ENCODE measurements at regions not wholly inside any gene's neighbourhood (a gene's known extent, or its start where the extent isn't known, plus 50 kb on each side); places are given as distances from the start of the nearest gene placed in this dataset.
A peak's percentile ranks its signal among the peaks of the same experiment; 100 is the strongest.

DNA sequence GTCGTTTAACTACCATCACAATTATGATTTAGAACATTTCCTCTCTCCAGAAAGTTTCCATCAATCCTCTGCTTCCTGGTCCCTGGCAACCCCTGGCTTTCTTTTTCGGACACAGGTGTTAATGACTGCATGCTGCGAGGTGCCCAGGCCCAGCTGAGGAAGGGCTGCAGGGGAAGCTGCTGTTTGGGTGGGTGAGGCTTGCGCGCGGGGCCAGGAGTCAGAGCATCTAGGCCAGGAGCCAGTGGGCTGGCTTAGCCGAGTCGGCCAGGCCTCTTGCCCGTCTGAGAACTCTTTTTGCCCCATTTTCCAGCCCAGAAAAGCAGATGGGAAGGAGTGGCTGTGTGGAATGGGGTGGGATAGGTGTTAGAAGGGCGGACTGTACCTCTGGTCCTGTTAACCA lies 51.5 kb downstream of the NAV1 start:
- no peak overlapping the region for H3K4me3 ChIP-seq
- ATAC-seq: no peak
- no peaks in the 10 kb centered on the region for H3K36me3 Mint-ChIP-seq (ENCODE audit: low read depth)
- no peak overlapping the region for H3K27ac ChIP-seq (ENCODE audit: low read depth)
- H3K9me2 ChIP-seq (ENCODE audit: insufficient read depth): no peaks in the 10 kb centered on the region
- H3K27me3 ChIP-seq (ENCODE audit: insufficient read depth): no peaks in the 10 kb centered on the region
- no peaks in the 10 kb centered on the region for H3K9me3 Mint-ChIP-seq
- no peak for DNase-seq (ENCODE audit: low spot score)
- peaks cover 41% of the 10 kb centered on the region for H3K4me1 ChIP-seq (ENCODE audit: insufficient read depth)
- peaks cover 47% of the 10 kb centered on the region for H3K4me1 Mint-ChIP-seq
- H3K4me2 ChIP-seq: no peak overlapping the region
- no peaks in the 10 kb centered on the region for H3K79me2 ChIP-seq (replicated peaks; ENCODE audit: insufficient read depth)
- H3K4me3 Mint-ChIP-seq: no peak overlapping the region
- H3K27ac Mint-ChIP-seq: no peak overlapping the region
- no peak for TF ChIP-seq NANOG (IDR thresholded peaks at IDR 0.05; ENCODE audit: borderline replicate concordance)
- no peak for TF ChIP-seq STAT1 (IDR thresholded peaks at IDR 0.05; ENCODE audit: unreplicated experiment)
- TF ChIP-seq CREB1 (CRISPR knock-in tag; IDR thresholded peaks at IDR 0.05; ENCODE audit: low read depth): no peak
- no peak for TF ChIP-seq ETS1 (IDR thresholded peaks at IDR 0.05)
- TF ChIP-seq, protein P1, sequence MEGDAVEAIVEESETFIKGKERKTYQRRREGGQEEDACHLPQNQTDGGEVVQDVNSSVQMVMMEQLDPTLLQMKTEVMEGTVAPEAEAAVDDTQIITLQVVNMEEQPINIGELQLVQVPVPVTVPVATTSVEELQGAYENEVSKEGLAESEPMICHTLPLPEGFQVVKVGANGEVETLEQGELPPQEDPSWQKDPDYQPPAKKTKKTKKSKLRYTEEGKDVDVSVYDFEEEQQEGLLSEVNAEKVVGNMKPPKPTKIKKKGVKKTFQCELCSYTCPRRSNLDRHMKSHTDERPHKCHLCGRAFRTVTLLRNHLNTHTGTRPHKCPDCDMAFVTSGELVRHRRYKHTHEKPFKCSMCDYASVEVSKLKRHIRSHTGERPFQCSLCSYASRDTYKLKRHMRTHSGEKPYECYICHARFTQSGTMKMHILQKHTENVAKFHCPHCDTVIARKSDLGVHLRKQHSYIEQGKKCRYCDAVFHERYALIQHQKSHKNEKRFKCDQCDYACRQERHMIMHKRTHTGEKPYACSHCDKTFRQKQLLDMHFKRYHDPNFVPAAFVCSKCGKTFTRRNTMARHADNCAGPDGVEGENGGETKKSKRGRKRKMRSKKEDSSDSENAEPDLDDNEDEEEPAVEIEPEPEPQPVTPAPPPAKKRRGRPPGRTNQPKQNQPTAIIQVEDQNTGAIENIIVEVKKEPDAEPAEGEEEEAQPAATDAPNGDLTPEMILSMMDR (conservative IDR thresholded peaks at IDR 0.05; ENCODE audit: low read depth in 2 of 2): no peak
- no peak for TF ChIP-seq ZNF331 (CRISPR knock-in tag; IDR thresholded peaks at IDR 0.05; ENCODE audit: low read depth)
- no peak for TF ChIP-seq ZNF114 (CRISPR knock-in tag; IDR thresholded peaks at IDR 0.05)
- no peak for TF ChIP-seq ZNF462 (CRISPR knock-in tag; IDR thresholded peaks at IDR 0.05)
- TF ChIP-seq JUNB (IDR thresholded peaks at IDR 0.05; ENCODE audit: unreplicated experiment): no peak
- TF ChIP-seq EZH2phosphoT487 (IDR thresholded peaks at IDR 0.05; ENCODE audit: unreplicated experiment): no peak
- TF ChIP-seq REST (IDR thresholded peaks at IDR 0.05; ENCODE audit: unreplicated experiment): no peak
- no peak for TF ChIP-seq EZH2 (IDR thresholded peaks at IDR 0.05; ENCODE audit: low read depth, unreplicated experiment)
- TF ChIP-seq POLR2AphosphoS5 (IDR thresholded peaks at IDR 0.05; ENCODE audit: low read depth): no peak
- peaks cover 16% of the 10 kb centered on the region for H3K27me3 Mint-ChIP-seq (ENCODE audit: insufficient read depth, low read depth, poor library complexity)
- no peaks in the 10 kb centered on the region for H4K20me1 ChIP-seq (replicated peaks; ENCODE audit: insufficient read depth)
- peaks cover 6% of the 10 kb centered on the region; the same call in 1 of the 2 replicates for H3F3A ChIP-seq (replicated peaks; ENCODE audit: low read depth)
- no peaks in the 10 kb centered on the region for H3K36me3 ChIP-seq (ENCODE audit: insufficient read depth)
- H2AFZ ChIP-seq: 0 out of 2 replicates have a peak overlapping the region, but pooled peaks have one; percentile 7
